Endothelial cell of umbilical vein (primary cell): ENCODE measurements at regions not wholly inside any gene's neighbourhood (a gene's known extent, or its start where the extent isn't known, plus 50 kb on each side); places are given as distances from the start of the nearest gene placed in this dataset.

Experiments used
- BruUV-seq: library from RNA; stranded (reverse); fragments of 400-500 nt; replicated peaks from 2 replicates; lab custom pipeline; 2021; lab: Mats Ljungman, UMichigan
- CTCF ChIA-PET: fragments of 300-600, 350-600 bp; sonication (Branson Sonifier 250); formaldehyde crosslinking; loops from one replicate; lab custom pipeline; 2021; ENCODE audit warnings: antibody characterized with exemption, inconsistent platforms; lab: Charles Lee
- POLR2A ChIA-PET: fragments of 300-600, 350-600 bp; sonication (Branson Sonifier 250); formaldehyde crosslinking; loops from one replicate; lab custom pipeline; 2021; ENCODE audit warnings: antibody characterized with exemption, inconsistent platforms; lab: Charles Lee
- DNase-seq: peaks from one replicate; pipeline ENCODE4 v3.0.0-alpha.2; 2011; ENCODE audit warnings: low read depth, low spot score
- FAIRE-seq: peaks from 2 replicates; lab custom pipeline; 2011; peaks lifted over from hg19 to GRCh38; lab: Jason Lieb, UNC
- H2AFZ ChIP-seq: 2 replicates; pipeline ENCODE4 v1.6.0; 2012; ENCODE audit warnings: low read depth, low read length, control low read depth, inconsistent platforms
- H3K27ac ChIP-seq: 2 replicates; pipeline ENCODE4 v1.5.1; 2011; ENCODE audit warnings: low read depth, mild to moderate bottlenecking, control low read depth, low read length, moderate library complexity; ENCODE audit not compliant: insufficient read depth
- H3K27me3 ChIP-seq, 2 experiments: 2 replicates each; pipeline versions ENCODE4 v1.6.0 to v1.6.1; 2011; ENCODE audit warnings: low read length in 2 of 2, mixed read lengths in 1 of 2; ENCODE audit not compliant: control insufficient read depth in 2 of 2, insufficient read depth in 2 of 2
- H3K36me3 ChIP-seq, 2 experiments: 2 replicates in 1 of 2; 3 replicates in 1 of 2; pipeline ENCODE4 v1.5.1; 2011; ENCODE audit warnings: low read length in 2 of 2, mild to moderate bottlenecking in 1 of 2, moderate library complexity in 1 of 2; ENCODE audit not compliant: control insufficient read depth in 2 of 2, insufficient read depth in 2 of 2; ENCODE audit errors: extremely low read depth in 1 of 2
- H3K4me1 ChIP-seq: 3 replicates; pipeline ENCODE4 v1.5.1; 2011; ENCODE audit warnings: mild to moderate bottlenecking, low read length; ENCODE audit not compliant: control insufficient read depth, insufficient read depth; ENCODE audit errors: extremely low read depth
- H3K4me2 ChIP-seq: 2 replicates; pipeline ENCODE4 v1.6.1; 2011; ENCODE audit warnings: low read length, control low read depth, mixed read lengths; ENCODE audit not compliant: insufficient read depth
- H3K4me3 ChIP-seq, 3 experiments: fragments of 200-600 bp in 1 of 3; sonication (generic), shearing (Covaris generic) in 1 of 3; replicated peaks in 1 of 3; 2 replicates each; pipeline ENCODE4 v1.5.1; 2011 to 2016; ENCODE audit warnings: control low read depth in 3 of 3, low read length in 3 of 3, mild to moderate bottlenecking in 2 of 3, inconsistent platforms in 1 of 3, low read depth in 1 of 3, moderate library complexity in 1 of 3; ENCODE audit not compliant: insufficient read depth in 1 of 3
- H3K79me2 ChIP-seq: 2 replicates; pipeline ENCODE4 v1.6.0; 2012; ENCODE audit warnings: low read length, inconsistent platforms; ENCODE audit not compliant: control insufficient read depth, insufficient read depth
- H3K9ac ChIP-seq: replicated peaks from 2 replicates; pipeline ENCODE3; 2011; ENCODE audit warnings: low read length, control low read depth; ENCODE audit not compliant: insufficient read depth; ENCODE audit errors: extremely low read depth
- H3K9me1 ChIP-seq: replicated peaks from 3 replicates; pipeline ENCODE4 v1.6.0; 2011; ENCODE audit warnings: mild to moderate bottlenecking, low read length; ENCODE audit not compliant: control insufficient read depth, insufficient read depth; ENCODE audit errors: extremely low read depth
- H3K9me3 ChIP-seq: replicated peaks from 2 replicates; pipeline ENCODE4 v1.5.1; 2012; ENCODE audit warnings: low read length, inconsistent platforms; ENCODE audit not compliant: control insufficient read depth, insufficient read depth
- H4K20me1 ChIP-seq: replicated peaks from 2 replicates; pipeline ENCODE3; 2011; ENCODE audit warnings: mild to moderate bottlenecking, low read length; ENCODE audit not compliant: control insufficient read depth, insufficient read depth; ENCODE audit errors: extremely low read depth
- EZH2 ChIP-seq: IDR thresholded peaks from 2 replicates; pipeline ENCODE4 v1.6.1; 2012; ENCODE audit warnings: borderline replicate concordance, low read depth, mild to moderate bottlenecking, moderate library complexity, low read length, inconsistent platforms; ENCODE audit not compliant: severe bottlenecking
- FOS ChIP-seq: IDR thresholded peaks from 2 replicates; pipeline ENCODE4 v1.6.1; 2011; ENCODE audit warnings: mild to moderate bottlenecking, low read length, moderate library complexity, borderline replicate concordance; ENCODE audit not compliant: insufficient read depth
- GATA2 ChIP-seq: IDR thresholded peaks from 2 replicates; pipeline ENCODE4 v1.7.0; 2011; ENCODE audit warnings: low read depth, mild to moderate bottlenecking, moderate library complexity, mixed read lengths, low read length; ENCODE audit not compliant: insufficient read length, insufficient read depth
- JUN ChIP-seq: IDR thresholded peaks from 2 replicates; pipeline ENCODE4 v1.6.1; 2011; ENCODE audit warnings: borderline replicate concordance, low read depth; ENCODE audit not compliant: insufficient read length, insufficient read depth
- MYC ChIP-seq: IDR thresholded peaks from one replicate; pipeline ENCODE4 v1.6.1; 2011; ENCODE audit warnings: mild to moderate bottlenecking, low read depth, low read length
- POLR2A ChIP-seq: IDR thresholded peaks from 2 replicates; pipeline ENCODE4 v1.6.1; 2012; ENCODE audit warnings: low read depth, mild to moderate bottlenecking, control low read depth, low read length
- POLR2AphosphoS5 ChIP-seq: IDR thresholded peaks from 2 replicates; pipeline ENCODE4 v1.6.1; 2012; ENCODE audit warnings: low read depth, mild to moderate bottlenecking, control low read depth, low read length, moderate library complexity; ENCODE audit not compliant: insufficient read depth
- dilution Hi-C: fragments of 300-500 bp; cut with MboI; formaldehyde crosslinking; loops from one replicate; pipeline ENCODE4 v1.15.0; 2019; ENCODE audit warnings: low sequenced_read_pairs; ENCODE audit not compliant: extremely low pct_ligation_motif_present
- intact Hi-C: fragments of 100-400 bp; cut with micrococcal nuclease; formaldehyde crosslinking; loops from one replicate; pipeline ENCODE4 v1.10.0; 2022
- TF ChIP-seq, protein P1 (sequence below): IDR thresholded peaks from 2 replicates; pipeline ENCODE4 v1.6.1; 2011; ENCODE audit not compliant: insufficient read depth, insufficient read length
- TF ChIP-seq, protein P2 (sequence below), 2 donors: IDR thresholded peaks; 1 replicate in 1 of 2; 2 replicates in 1 of 2; pipeline ENCODE4 v1.5.1; 2011; ENCODE audit warnings: low read length in 2 of 2, mild to moderate bottlenecking in 2 of 2, moderate library complexity in 2 of 2, control low read depth in 1 of 2, inconsistent platforms in 1 of 2, low read depth in 1 of 2; ENCODE audit not compliant: insufficient read depth in 1 of 2; ENCODE audit errors: extremely low read depth in 1 of 2

DNA sequence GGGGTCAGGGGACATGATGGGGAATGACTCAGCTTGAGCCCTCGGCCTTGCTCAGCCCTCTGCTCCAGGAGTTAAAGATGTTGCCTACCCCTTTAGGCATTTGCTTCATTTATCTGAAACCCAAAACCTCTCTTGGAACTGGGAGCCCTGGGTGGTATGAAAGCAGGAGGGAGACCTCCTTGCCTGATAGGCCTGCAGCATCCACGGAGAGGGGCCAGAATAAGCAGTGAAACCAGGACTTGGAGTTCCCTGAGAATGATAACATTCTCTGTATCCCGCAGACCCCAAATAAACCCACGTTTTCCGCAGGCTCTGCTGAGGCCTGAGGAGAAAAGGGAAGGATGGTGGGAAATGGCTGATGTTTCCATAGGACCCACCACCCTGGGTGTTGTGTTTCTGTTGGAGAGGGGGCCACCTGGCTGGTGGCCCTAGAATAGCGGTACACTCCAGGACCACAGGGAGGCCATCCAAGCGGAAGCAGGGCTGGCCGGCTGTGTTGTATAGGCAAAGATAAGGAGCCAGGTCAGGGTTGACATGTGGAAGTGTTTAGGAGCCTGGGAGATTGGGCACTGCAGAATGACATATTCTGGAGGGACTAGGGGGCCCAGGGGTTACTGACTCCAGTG is 77.4 kb downstream of the FOXD2 start:
- BruUV-seq: no TSS peak
- no peaks in the 10 kb centered on the region for H3K4me1 ChIP-seq
- H3K4me3 ChIP-seq: no peak overlapping the region
- CTCF ChIA-PET: no interaction called here
- no peaks in the 10 kb centered on the region for H3K9me1 ChIP-seq
- POLR2A ChIA-PET: no interaction called here
- H3K27me3 ChIP-seq: peaks cover 6 to 8% of the 10 kb centered on the region in 2 experiments
- H3K79me2 ChIP-seq: no peaks in the 10 kb centered on the region
- intact Hi-C loops: no loop called here
- no peaks in the 10 kb centered on the region for H3K9me3 ChIP-seq
- H3K27ac ChIP-seq: no peak overlapping the region
- dilution Hi-C loops: no loop called here
- no peak for FAIRE-seq
- no peaks in the 10 kb centered on the region for H4K20me1 ChIP-seq
- TF ChIP-seq GATA2 (no peak), JUN (no peak), EZH2 (no peak), FOS (no peak), POLR2AphosphoS5 (no peak), POLR2A (no peak), MYC (no peak)
- TF ChIP-seq, protein P1, sequence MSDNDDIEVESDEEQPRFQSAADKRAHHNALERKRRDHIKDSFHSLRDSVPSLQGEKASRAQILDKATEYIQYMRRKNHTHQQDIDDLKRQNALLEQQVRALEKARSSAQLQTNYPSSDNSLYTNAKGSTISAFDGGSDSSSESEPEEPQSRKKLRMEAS: no peak
- TF ChIP-seq, protein P2, sequence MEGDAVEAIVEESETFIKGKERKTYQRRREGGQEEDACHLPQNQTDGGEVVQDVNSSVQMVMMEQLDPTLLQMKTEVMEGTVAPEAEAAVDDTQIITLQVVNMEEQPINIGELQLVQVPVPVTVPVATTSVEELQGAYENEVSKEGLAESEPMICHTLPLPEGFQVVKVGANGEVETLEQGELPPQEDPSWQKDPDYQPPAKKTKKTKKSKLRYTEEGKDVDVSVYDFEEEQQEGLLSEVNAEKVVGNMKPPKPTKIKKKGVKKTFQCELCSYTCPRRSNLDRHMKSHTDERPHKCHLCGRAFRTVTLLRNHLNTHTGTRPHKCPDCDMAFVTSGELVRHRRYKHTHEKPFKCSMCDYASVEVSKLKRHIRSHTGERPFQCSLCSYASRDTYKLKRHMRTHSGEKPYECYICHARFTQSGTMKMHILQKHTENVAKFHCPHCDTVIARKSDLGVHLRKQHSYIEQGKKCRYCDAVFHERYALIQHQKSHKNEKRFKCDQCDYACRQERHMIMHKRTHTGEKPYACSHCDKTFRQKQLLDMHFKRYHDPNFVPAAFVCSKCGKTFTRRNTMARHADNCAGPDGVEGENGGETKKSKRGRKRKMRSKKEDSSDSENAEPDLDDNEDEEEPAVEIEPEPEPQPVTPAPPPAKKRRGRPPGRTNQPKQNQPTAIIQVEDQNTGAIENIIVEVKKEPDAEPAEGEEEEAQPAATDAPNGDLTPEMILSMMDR (IDR thresholded peaks at IDR 0.05; ENCODE audit: extremely low read depth in 1 of 2, insufficient read depth in 1 of 2, low read depth in 1 of 2, low read length in 2 of 2): no peak
- H3K9ac ChIP-seq: no peak overlapping the region
- no peak for DNase-seq
- no peaks in the 10 kb centered on the region for H3K36me3 ChIP-seq
- H3K4me2 ChIP-seq: no peak overlapping the region
- no peak overlapping the region for H2AFZ ChIP-seq
